SHP77 treated with DMSO at 0.1 percent for 48 hours (cell line): ENCODE measurements at regions not wholly inside any gene's neighbourhood (a gene's known extent, or its start where the extent isn't known, plus 50 kb on each side); places are given as distances from the start of the nearest gene placed in this dataset.
A peak's percentile ranks its signal among the peaks of the same experiment; 100 is the strongest.
"Not testable (repeated sequence)": the region's sequence is repeated elsewhere in the genome, so short reads cannot be mapped to it uniquely, and the experiment has no call there.

ENCODE experiments used
- DNase-seq: peaks from one replicate; lab custom pipeline; 2025; lab: John Stamatoyannopoulos, UW

DNA sequence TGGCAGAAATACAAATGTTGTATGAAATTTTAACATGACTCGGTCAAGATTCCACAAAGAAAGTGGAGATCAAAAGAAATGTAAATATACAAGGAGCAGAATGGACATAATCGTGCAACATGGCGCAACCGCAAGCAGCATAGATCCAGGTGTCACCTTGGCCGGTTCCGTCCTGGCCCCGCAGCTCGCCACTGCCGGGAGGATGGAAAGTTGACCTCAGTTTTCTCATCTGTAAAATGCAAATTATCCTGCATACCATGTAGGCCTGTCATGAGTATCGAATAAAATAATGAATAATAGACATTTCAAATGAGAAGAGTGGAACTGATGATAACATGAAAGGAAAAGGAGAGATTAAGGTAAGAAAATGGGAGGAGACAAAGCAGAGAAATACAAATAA, 427.3 kb upstream of the SMIM21 start:
- no peak for DNase-seq

DNA sequence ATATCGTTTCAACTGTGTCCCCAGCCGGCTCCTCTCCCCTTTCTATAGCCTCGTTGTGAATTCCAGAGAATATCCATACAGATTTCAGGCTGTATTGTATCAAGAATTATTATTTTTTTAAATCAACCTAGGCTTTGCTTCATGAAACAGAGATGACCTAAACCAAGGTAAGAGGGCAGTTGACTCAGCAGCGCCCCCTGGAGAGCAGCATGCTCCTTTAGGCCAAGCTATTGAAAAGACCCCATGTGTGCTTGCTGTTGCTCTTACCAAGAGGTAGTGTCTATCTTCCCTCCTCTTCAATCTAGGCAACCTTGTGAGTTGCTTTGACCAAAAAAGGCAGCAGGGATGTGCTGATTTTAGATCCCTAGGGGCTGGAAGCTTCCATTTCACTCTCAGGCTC, 426.7 kb upstream of the SMIM21 start:
- DNase-seq, result no peak

DNA sequence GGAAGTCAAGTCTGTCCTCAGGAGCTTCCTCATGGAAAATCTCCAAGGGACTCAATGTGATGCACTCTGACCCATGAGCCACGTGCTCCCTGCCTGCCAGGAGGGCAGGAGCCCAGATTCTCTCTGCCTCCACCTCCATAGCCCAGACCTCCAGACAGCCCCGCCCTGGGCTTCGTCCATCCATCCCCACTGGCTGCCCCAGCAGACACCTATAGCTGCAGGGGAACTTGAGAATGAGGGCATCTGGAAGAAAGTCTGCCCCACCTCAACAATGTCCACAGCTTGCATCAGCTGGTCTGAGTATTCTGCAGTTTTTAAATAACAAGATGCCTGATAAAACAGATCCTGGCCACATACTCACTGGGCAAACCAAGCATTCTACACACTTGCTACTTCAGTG, 418.8 kb upstream of the SMIM21 start:
- DNase-seq, result no peak

DNA sequence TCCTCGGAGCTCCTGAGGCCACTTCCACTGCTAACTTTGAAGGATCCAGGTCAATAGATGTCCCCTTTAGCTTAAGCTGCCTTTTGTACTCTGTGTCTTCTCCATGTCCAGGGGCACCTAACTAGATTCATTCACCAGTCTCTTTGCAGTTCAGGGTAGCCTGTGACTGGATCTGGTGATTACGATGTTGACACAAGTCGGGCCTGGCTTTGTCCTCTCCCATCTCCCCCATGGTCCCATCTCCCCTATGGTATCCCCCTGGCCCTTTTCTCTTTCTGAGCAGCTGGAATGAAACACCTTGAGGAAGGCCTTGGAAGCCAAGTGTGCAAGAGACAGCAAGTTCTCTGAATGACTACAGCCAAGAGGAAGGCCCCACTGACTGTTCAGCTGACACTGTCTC, 417.9 kb upstream of the SMIM21 start:
- DNase-seq, result no peak

DNA sequence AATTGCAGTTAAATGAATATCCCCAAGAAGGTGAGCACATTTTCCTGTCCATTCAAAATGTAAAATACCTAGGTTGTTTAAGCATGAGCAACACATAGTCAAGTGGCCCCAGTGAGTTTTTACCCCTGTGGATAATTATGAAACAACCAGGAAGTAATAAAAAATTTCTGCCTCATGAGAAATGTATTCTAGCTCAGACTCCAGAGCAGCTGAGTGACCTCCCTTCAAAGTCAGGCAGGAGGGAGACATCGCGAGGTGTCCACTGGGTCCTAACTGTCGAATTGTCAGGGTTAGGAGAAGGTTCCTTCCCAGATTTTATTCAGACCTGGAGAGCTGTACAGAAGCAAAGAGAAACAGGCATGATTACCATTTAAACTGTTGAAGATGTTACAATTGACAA, 416.6 kb upstream of the SMIM21 start:
- DNase-seq, result no peak

DNA sequence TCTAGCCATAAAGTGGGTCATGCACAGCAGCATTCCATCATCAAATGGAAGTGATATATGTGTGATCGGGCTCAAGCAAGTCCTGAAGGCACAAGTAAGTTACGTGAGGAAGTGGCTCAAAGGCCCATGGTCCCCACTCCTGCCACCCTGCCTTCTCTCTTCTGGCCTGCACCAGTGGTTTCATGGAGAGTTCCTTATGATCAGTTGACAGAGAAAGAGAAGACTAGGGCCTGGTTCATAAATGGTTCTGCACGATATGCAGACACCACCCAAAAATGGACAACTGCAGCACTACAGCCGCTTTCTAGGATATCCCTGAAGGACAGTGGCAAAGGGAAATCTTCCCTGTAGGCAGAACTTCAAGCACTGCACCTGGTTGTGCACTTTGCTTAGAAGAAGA, 412.6 kb upstream of the SMIM21 start:
- DNase-seq, result no peak

DNA sequence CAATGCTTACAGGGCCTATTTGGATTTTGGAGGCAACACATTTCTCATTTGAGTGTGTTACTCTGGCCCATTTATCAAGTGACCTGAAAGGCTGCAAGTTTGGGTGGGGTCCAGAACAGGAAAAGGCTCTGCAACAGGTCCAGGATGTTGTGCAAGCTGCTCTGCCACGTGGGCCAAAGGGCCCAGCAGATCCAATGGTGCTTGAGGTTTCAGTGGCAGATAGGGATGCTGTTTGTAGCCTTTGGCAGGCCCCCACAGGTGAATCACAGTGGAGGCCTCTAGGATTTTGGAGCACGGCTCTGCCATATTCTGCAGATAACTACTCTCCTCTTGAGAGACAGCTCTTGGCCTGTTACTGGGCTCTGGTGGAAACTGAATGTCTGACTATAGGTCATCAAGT, 412.2 kb upstream of the SMIM21 start:
- not testable (repeated sequence) for DNase-seq

DNA sequence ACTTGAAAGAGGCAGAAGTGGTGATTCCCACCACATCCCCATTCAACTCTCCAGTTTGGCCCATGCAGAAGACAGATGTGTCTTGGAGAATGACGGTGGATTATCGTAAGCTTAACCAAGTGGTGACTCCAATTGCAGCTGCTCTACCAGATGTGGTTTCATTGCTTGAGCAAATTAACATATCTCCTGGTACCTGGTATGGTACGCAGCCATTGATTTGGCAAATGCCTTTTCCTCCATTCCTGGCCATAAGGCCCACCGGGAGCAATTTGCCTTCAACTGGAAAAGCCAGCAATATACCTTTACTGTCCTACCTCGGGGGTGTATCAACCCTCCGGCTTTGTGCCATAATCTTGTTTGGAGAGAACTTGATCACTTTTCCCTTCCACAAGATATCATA, 411.5 kb upstream of the SMIM21 start:
- no peak for DNase-seq

DNA sequence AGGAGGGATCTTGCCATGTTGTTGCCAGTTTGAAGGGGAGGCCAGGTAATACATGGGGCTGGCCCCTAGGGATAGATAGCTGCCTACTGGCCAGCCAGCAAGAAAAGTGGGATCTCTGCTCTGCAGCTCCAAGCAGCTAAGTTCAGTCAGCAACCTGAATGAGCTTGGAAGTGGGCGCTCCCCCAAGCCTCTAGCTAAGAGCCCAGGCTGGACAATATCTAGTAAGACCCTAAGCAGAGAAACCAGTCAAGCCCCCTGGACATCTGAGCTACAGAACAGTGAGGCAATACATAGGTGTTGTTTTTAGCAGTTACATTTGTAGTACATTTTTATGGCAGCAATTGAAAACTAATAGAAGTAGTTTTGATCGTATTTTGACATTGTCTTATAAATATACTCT, 409.8 kb upstream of the SMIM21 start:
- no peak for DNase-seq

DNA sequence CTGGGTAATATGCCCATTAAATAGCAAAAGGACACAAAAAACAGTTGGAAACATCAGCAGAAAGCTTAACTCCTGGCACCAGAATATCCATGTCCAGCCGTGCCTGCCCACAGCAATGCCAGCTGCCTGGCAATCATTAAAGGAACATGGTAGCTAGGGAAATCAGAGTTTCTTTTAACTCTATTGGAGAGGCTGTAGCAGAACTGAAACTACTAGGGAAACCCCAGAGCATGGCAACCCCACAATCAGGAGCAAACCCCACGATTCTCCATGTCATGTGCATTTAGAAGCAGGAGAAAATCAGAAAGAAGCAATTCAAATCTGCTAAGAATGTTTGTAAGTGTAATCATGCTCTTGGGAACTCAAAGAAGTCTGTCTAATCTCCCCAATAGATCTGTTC, 409.0 kb upstream of the SMIM21 start:
- no peak for DNase-seq

DNA sequence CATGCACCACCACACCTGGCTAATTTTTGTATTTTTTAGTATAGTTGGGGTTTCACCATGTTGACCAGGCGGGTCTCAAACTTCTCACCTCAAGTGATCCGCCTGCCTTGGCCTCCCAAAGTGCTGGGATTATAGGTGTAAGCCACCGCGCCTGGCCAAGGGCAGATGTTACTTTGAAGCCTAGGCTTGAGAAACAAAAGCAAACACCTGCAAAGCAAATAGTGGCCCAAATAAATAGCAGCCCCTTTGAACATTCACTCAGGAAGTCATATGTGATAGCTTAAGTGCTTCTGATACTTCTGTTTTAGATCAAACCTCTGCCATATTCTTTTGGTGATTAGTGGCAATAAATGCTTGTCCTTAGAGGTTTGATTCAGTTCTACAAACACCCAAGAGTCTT, 404.5 kb upstream of the SMIM21 start:
- no peak for DNase-seq

DNA sequence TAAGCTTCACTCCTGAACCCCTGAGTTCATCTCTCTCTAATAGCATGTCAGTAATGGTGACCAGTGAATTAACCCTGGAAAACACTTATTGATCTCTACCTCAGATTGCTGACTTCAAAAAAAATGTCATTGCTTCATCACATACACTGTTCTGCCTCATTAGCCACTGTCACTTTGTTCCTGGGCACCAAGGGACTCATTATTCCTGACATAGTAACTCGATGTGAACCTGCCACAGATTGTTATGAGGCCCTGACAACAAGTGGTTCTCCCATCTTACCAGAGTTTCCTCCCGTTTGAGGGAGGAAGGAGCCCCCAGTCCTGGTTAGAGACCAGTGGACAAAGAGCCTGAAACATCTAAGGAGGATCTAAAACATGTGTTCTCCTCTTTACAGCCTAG, 403.3 kb upstream of the SMIM21 start:
- DNase-seq, result no peak

DNA sequence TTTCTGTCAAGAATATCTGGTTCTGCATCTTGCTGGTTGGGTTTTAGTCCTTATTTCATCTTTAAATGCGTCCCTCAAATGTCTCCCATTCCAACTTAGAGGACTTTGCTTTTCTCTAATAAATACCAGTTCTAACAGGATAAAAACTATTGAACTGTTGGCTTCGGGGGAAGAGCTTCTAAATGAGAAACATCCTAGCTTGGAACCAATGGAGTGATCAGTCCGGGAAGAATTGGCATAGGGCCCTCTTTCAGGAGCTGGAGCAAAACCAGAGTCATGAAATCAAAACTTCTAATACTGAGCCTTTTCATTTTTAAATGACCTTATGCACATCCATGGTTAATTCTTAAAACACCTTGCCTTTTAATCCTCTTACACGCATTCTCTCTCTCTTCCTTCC, 401.6 kb upstream of the SMIM21 start:
- no peak for DNase-seq

DNA sequence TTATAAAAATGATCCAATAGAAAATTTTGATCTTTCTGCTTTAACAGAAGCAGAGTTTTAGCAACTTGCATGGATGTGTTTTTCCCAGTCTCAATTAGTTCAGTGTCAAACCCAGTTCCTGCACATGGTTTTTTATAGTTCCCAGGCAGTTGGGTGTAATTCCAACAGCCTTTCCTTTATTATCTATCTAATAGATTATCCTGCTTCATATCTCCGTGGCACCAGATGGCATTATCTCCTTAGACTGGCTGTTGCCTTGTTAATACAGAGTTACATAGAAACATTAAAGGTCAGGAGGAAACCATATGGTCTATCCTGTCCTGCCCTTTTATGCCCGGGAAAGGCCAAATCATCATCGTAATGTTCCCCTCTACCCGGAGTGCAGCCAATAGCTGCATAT, 400.9 kb upstream of the SMIM21 start:
- DNase-seq, result no peak

DNA sequence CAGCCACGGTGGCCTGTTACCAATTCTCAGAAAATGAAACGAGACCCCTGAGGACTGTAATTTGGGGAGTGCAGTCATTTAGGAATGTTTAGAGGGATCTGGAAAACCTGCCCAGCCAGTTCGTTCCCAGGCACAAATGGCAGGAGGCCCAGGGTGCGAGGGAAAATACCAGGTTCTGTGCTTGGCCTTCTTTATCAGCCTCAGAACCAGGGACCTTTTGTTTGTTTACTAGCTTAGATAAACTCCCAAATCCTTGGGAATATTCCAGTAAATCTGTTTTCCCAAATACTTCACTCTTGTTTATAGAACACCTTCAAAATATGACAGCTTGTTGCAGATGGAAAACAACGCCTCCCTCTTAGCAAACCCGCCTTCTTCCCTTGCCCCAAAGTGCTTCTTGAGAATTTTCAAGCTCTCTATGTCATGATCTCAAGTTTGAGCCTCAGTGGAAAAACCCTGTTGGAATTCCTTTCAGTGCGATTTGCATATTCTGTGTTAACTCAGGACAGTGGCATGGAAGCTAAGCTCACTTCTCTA, 400.3 kb upstream of the SMIM21 start:
- no peak for DNase-seq

DNA sequence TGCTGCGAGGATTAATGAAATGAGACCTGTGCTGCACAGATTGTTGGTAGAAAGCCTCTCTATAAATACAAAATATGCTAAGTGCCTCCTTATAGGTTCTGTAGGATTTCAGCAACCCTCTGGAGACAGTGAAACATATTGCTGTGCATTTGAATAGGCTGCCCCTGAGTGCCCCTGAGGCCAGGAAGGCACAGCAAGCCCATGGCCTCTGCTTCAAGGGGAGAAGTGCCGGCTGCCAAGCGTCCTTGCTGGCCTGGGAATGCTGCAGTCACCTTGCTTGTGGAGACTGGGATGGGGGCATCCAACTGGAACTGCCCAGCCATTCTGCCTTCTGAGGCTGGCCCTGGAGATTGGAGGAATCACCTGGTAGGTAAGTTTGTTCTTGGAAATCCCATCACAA, 397.2 kb upstream of the SMIM21 start:
- DNase-seq, result no peak

DNA sequence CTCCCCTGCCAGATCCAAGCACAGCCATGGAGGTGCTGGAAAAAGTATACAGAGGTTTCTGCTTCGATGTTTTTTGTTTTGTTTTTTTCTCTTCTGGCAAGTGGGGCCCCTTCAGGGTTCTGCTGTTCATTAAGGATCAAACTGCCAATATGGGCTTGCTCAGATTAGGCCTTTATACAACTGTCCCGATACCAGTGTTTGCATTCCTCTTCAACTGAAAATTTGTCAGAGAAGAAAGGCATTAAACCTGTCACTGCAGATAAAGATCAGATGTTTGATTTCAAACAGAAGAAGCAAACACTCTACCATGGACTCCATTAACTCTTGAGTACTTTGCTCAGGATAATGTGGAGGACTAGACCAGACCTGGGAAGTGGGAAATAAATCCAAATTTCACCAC, 396.0 kb upstream of the SMIM21 start:
- DNase-seq, result peak; percentile 1

DNA sequence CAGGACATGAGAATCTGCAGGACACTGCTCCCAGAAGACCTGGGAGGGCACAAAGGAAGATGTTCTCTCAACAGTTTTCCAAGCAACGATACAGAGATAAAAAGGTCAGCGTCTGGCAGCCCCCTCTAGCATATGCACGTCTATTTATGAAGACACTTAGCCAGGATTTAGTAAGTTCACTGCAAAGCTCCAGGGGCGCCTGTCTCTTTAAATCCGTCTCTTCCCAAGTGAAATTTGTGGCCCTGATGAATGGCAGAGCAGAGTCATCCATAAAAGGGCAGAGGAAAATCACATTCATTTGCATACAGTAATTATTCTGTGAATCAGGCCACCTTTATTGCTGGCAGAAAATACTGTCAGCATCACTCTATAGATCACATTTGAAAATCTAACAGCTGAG, 390.9 kb upstream of the SMIM21 start:
- DNase-seq, result no peak

DNA sequence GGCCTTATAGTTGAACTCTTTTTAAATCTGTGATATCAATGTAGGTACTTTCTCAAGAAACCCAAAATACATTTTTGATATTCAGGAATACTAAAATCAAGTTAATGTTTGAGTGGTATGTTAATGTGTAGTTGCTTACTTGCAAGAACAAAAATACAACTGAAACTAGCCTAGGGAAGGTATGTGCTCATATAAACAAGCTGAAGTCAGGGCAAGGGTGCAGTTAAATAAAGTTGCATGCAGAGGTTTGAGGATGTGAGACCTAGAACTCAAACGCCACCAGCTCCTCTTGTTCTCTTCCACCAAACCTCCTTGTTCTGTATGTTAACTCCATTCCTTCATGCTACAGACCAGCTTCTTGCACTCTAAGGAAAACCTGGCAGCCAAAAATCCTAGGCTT, 388.3 kb upstream of the SMIM21 start:
- no peak for DNase-seq

DNA sequence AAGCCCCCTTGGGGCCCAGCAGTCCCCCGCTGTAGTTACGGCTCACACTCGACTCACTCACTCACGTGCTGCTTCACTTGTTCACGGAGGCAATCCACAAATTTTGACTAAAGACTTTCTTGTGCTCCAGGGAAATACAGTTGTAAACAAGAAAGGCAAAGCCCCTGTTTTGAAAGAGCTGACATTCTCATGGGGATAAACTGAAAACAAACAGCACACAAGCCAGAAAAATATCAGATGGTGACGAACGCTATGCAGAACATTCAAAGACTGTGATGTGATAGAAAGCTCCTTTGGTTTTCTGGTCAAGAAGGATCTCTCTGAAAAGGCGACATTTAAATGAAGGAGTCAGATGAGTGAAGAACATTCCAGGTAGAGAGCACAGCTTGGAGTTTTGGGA, 385.3 kb upstream of the SMIM21 start:
- DNase-seq, result no peak

DNA sequence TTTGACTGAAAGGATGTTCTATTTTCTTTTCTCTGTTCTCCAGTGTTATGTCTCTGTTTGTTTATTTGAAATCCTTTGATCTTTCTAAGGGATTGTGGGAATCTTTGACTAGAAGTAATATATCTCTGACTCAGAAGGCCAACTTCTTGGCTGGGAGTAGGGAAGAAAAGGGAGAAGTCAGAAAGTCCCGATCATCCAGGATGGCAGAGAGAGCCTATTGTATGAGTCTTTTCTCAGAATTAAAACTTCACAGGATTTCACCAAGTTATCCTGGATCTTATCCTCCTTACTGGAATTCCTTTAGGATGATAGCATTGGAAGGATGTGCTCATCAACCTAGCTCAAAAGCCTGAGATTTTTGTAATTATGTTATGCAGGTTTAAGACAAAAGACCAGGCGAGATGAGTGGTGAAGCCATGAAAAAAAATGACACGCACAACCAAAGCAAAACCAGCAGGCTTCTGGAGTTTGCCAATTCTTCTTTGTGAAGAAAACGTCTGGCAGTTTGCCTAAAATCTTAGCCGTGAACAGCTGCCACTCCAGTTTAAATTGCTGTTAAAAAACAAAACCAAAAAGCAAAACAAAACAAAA, 383.6 kb upstream of the SMIM21 start:
- no peak for DNase-seq

DNA sequence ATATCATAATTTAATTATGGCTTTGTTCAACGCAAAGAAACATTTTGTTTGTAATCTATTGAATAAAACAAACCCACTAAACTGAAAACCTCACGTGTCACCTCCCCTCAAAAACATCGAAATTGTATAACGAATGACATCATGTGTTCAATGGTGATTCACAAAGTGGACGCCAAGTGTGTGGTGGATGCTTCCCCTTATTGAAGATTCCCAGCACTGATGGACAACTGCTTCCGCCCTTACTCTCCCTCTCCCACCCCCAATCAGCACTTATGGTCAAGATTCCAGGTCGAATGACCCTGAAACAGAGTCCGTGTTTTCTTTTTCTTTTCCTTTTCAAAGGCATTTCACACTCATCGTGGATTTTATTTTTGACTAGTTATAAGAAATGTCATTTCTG, 383.0 kb upstream of the SMIM21 start:
- no peak for DNase-seq

DNA sequence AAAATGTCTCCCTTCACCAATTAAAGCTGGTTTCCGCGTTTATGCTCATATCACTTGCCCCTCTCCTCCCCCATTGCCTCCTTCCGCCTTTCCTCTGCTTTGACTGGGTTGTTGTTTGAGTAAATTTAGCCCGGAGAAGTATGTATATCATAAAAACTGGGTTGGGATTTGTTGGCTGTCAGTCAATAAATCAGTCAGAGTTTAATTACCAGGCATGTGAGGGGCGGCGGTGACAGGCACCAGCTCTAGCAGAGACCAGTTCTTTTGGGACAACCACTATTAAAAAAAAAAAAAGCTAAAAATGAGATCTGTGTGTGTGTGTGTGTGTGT, 382.4 kb upstream of the SMIM21 start:
- no peak for DNase-seq

DNA sequence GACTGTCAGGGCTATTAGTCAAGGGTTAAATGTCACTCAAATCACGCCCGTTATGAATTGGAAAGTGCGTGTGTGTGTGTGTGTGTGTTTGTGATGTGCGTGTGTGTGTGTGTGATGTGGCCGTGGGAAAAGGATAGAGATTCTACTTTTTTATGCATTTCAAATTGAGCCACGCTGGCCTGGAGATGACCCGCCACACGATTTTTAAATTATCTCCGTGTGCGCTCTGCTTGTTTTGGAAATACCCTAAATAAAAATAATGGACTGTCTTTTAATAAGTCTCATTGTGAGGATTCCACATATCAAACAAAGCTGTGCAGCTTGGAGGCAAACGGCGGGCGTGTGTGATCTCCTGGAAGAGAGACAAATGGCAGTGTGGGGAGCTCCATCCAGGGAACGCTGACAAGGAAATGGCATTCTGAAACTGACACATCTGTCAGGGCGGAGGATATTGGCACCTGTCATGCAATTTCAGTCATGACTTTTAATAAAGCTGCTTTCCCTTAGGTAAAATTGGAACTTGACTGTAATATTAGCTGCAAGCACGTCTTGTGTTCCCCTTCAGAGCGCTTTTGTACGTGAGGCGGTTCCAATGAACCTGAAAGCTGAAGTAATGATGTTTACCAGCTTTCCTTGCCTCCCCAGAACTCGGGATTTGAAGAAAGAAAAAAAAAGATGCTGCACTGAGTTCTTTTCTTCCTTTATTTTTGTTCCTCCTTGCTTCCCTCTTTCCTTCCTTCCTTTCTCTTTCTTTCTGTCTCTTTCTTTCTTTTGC, 381.8 kb upstream of the SMIM21 start:
- no peak for DNase-seq
